ENCODE measurements at regions not wholly inside any gene's neighbourhood (a gene's known extent, or its start where the extent isn't known, plus 50 kb on each side); places are given as distances from the start of the nearest gene placed in this dataset.

GRCh38 chr11:91178366-91178765, 955.5 kb upstream of the CHORDC1 start:
- no peak for DNase-seq (ENCODE audit: low read depth, low spot score)

DNA sequence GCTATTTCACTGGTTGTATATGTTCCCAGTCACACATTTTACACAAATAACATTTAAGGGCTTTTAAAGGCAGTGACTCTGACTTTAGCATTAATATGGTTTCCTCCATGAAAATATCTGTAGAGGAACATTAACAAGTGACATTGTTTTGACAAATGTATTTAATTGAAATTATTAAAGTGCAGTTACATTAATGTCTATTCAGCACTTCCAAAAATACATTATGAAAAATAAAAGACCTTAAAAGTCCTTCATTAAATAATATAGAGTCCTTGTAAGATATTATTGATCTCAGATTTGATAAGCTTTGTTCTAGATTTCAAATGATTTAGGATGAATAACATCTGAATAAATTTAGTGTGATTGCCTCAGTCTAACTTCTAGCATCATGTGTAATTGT, 951.9 kb upstream of the CHORDC1 start:
- DNase-seq (ENCODE audit: low read depth, low spot score): no peak
- H3K4me3 ChIP-seq (ENCODE audit: low read length): no peak overlapping the region

More at GRCh38 chr11:91178366-91178765, 955.5 kb upstream of the CHORDC1 start:
- no peak overlapping the region for H3K4me3 ChIP-seq (ENCODE audit: low read length)

GRCh38 chr11:91174193-91174592, 951.3 kb upstream of the CHORDC1 start:
- no peak for DNase-seq (ENCODE audit: low read depth, low spot score)
- H3K4me3 ChIP-seq (ENCODE audit: low read length): no peak overlapping the region

- DNase-seq (ENCODE audit: low read depth, low spot score): no peak
- H3K4me3 ChIP-seq (ENCODE audit: low read length): no peak overlapping the region
Measured at GRCh38 chr11:91173701-91174100, 950.9 kb upstream of the CHORDC1 start.

DNA sequence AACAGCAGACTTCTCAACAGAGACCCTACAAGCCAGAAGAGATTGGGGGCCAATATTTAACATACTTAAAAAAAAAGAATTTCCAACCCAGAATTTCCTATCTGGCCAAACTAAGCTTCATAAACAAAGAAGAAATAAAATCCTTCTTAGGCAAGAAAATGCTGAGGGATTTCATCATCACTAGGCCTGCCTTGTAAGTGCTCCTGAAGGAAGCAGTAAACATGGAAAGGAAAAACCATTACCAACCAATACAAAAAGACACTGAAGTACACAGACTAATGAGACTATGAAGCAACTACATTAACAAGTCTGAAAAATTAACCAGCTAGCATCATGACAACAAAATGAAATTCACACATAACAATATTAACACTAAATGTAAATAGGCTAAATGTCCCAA, 947.9 kb upstream of the CHORDC1 start:
- no peak overlapping the region for H3K4me3 ChIP-seq (ENCODE audit: low read length)
- no peak for DNase-seq (ENCODE audit: low read depth, low spot score)

DNA sequence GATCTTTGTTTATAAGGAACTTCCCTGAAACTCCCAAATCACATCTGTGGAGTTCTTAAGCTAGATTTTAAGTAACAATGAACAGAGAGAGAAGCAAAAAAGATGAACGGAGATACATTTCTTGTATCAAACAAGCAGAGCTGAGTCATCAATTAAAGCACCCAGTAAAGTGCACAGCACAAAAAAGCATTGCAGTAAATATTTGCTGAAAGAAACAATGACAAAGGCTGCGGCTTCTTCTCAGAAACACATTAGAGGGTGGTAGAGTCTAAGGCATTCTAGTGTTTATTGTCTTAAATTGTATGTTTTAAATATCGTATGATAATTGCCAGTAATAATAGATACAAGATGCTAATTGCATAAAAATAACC, 941.6 kb upstream of the CHORDC1 start:
- no peak overlapping the region for H3K4me3 ChIP-seq (ENCODE audit: low read length)
- DNase-seq (ENCODE audit: low read depth, low spot score): no peak

DNA sequence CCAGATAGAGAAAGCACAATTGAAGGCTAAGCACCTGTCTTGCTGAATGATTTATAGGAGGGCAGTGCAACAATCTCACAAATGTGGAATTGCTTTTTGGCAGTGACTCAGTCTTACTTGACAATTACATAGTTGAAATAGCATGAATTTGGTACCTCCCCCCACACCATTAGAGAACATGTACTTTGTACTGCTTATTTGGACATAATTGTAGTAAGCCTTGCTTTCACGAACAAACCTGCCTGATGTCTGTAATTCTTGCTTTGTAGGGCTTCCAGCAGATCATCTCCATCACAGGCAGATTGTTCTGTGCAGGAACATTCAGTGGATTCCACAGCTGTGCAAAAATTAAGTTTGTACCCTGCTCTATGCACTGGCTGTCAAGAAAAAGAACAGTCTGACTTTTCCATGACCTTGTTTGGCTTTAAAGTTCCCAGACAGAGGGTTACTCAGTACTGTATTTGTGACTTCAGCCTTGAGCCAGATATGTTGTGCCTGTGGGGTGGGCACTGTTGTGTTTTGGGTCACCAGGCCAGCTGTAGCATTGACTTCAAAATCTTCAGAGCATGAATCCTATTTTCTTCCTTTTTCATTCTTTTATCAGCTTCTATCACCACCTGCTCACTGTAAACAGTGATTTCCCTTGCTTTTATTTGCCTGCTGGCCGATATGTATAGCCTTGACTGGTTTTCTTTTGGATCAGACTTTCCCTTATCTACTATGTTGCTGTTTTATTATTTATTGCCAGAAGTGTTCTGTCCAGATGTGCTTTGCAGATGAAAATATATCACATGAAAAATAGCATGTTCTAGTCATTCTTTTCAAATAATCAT, 941.0 kb upstream of the CHORDC1 start:
- no peak overlapping the region for H3K4me3 ChIP-seq (ENCODE audit: low read length)
- DNase-seq (ENCODE audit: low read depth, low spot score): no peak

- DNase-seq (ENCODE audit: low read depth, low spot score): no peak
- no peak overlapping the region for H3K4me3 ChIP-seq (ENCODE audit: low read length)
Measured at GRCh38 chr11:91160661-91161060, 937.8 kb upstream of the CHORDC1 start.

GRCh38 chr11:91158891-91159537, 936.2 kb upstream of the CHORDC1 start:
- DNase-seq (ENCODE audit: low read depth, low spot score): no peak

GRCh38 chr11:91158297-91158696, 935.4 kb upstream of the CHORDC1 start:
- H3K4me3 ChIP-seq (ENCODE audit: low read length): no peak overlapping the region
- DNase-seq (ENCODE audit: low read depth, low spot score): no peak

More at GRCh38 chr11:91158891-91159537, 936.2 kb upstream of the CHORDC1 start:
- no peak overlapping the region for H3K4me3 ChIP-seq (ENCODE audit: low read length)

- DNase-seq (ENCODE audit: low read depth, low spot score): no peak
- no peak overlapping the region for H3K4me3 ChIP-seq (ENCODE audit: low read length)
Measured at GRCh38 chr11:91156041-91156440, 933.2 kb upstream of the CHORDC1 start.

GRCh38 chr11:91147885-91148284, 925.0 kb upstream of the CHORDC1 start:
- DNase-seq (ENCODE audit: low read depth, low spot score): no peak

GRCh38 chr11:91141655-91142054, 918.8 kb upstream of the CHORDC1 start:
- H3K4me3 ChIP-seq (ENCODE audit: low read length): no peak overlapping the region
- no peak for DNase-seq (ENCODE audit: low read depth, low spot score)

More at GRCh38 chr11:91147885-91148284, 925.0 kb upstream of the CHORDC1 start:
- H3K4me3 ChIP-seq (ENCODE audit: low read length): no peak overlapping the region

DNA sequence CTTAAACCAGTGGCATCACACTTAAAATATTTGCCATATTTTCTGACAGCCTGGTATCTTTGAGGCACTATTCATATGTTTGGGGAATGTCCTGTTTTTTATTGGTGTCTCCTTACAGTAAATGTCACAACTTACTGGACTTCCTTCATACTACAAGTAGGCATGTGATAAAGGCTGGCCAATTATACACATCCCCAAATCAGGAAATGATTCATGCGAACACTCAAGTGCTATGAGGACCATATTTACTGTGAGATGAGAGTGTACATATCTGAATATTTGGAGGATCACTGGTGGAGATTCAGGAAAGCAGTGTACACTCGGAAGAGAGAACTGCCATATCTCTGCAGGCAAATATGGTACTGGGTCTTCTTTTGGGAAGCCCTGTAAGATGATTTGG, 913.8 kb upstream of the CHORDC1 start:
- DNase-seq (ENCODE audit: low read depth, low spot score): no peak

DNA sequence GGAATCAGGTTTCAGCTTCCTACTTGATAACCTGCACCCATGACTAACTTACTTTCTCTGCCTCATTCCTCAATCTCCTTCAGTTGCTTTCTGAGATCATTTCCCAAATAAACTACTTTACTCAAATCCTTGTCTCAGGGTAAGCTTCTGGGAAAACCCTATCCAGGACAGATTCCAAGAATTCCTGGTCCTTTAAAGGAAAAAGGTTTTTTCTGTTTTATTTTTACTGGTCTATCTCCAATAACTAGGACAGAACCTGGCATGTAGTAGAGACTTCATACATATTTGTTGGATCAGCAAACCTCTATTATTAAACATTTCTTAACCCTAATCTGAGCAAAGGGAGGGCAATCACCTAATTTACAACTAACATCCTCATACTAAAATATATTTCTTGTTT, 910.5 kb upstream of the CHORDC1 start:
- DNase-seq (ENCODE audit: low read depth, low spot score): no peak
- no peak overlapping the region for H3K4me3 ChIP-seq (ENCODE audit: low read length)

More for the DNA sequence above, 913.8 kb upstream of the CHORDC1 start:
- no peak overlapping the region for H3K4me3 ChIP-seq (ENCODE audit: low read length)

DNA sequence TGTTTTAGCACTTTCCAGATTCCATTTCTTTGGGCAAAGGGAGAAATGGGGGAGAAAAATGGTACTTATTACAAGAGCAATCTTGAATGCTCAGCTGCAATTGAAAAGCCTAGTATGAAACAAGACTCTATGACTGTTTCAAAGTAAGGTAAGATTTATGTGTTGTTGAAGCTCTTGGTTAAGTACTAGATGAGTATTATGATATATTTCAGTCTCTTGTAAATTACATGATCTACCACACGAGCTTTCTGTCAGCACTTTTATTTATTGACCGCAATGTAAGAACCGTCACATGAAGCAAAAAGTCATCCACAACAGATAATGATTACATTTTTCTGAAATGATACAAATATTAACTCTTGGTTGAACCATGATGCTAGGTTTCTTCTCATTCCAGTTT, 906.7 kb upstream of the CHORDC1 start:
- H3K4me3 ChIP-seq (ENCODE audit: low read length): no peak overlapping the region
- DNase-seq (ENCODE audit: low read depth, low spot score): no peak

- no peak for DNase-seq (ENCODE audit: low read depth, low spot score)
- H3K4me3 ChIP-seq (ENCODE audit: low read length): no peak overlapping the region
Measured at GRCh38 chr11:91124363-91124762, 901.5 kb upstream of the CHORDC1 start.

GRCh38 chr11:91115116-91115515, 892.3 kb upstream of the CHORDC1 start:
- DNase-seq (ENCODE audit: low read depth, low spot score): no peak
- no peak overlapping the region for H3K4me3 ChIP-seq (ENCODE audit: low read length)

- H3K4me3 ChIP-seq (ENCODE audit: low read length): no peak overlapping the region
- DNase-seq (ENCODE audit: low read depth, low spot score): no peak
Measured at GRCh38 chr11:91104237-91104636, 881.4 kb upstream of the CHORDC1 start.

GRCh38 chr11:91100427-91100826, 877.6 kb upstream of the CHORDC1 start:
- DNase-seq (ENCODE audit: low read depth, low spot score): no peak
- no peak overlapping the region for H3K4me3 ChIP-seq (ENCODE audit: low read length)

DNA sequence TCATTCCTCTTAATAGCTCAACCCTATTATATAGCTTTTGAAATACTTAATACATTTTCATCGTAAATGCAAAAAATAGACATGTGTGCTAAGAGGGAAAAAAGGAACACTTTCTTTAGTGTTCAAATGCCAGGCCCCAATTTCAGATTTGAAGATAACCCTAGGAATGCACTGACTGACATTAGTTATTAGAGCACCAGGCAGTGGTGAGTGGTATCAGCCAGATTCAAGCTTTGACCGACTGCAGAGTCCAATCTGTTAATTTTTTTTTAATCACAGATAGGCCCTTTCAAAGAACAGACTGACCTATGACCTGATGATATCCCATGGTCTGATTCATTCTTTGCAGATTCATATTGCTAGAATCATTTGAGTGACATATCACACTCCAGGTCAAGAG, 874.2 kb upstream of the CHORDC1 start:
- no peak for DNase-seq (ENCODE audit: low read depth, low spot score)
- no peak overlapping the region for H3K4me3 ChIP-seq (ENCODE audit: low read length)
